Left cardiac atrium (tissue), 4 donors: ENCODE measurements at regions not wholly inside any gene's neighbourhood (a gene's known extent, or its start where the extent isn't known, plus 50 kb on each side); places are given as distances from the start of the nearest gene placed in this dataset.

ENCODE experiments used
- ATAC-seq, 2 donors: fragments of 200-7000 bp; cut with Tn5 transposase; one replicate each; pipeline ENCODE4 v1.9.1; 2020; ENCODE audit warnings: mild to moderate bottlenecking in 2 of 2, moderate library complexity in 2 of 2
- DNase-seq: peaks from one replicate; pipeline ENCODE4 v3.0.0-alpha.2; 2020
- intact Hi-C, 2 donors: fragments of 100-400 bp; cut with DNase I; formaldehyde crosslinking; loops; one replicate each; pipeline versions ENCODE4 v1.14.1 to v1.15.1; 2022 to 2023
- donor health status: DM: no; HTN: yes; CAD: no.
- donor health status: DM: no; HTN: yes; CAD: no; lungs with severe emphysema.
- donor health status: DM: yes; HTN: yes; CAD: no.
- donor health status: Dilated cardiomyopathy.

DNA sequence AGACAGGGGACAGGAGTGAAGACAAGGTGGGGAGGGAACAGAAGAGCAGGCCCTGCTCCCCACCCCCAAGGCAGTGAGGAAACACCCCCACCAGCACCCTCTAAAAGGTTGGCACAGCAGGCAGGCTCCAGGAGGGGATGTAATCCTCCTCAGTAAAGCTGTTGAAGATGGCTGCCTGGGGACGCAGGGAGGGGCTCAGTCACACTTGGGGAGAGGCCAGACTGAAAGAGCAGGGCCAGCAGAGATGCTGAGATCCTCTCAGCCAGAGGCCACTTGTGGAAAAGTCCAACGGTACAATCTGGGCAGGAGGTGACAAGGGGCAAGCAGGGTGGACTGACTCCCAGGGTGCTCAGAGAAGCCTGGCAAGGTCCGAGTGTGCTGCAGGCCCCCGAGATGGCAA lies 154.8 kb upstream of the ID2 start:
- intact Hi-C loops: no loop called here
- ATAC-seq (no peak), DNase-seq (no peak)

DNA sequence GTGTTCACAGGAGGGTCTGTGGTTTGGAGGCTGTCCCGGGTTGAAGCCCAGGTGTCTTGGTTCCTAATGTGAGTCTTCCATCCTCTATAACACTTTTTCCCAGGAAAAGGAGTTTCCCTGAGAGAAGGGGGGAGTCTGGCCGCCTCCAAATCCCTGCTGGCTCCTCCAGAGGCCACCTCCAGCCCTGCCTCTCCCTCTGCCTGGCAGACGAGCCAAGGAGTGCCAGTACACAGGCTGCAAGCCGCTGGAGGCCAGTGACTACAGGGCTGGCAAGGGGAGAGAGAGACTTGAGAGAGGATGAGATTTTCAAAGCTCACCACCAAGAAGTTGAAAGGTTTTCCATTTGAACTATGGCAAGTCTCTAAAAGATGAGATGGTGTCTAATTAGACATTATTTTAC lies 154.2 kb upstream of the ID2 start:
- DNase-seq: no peak
- intact Hi-C loops: no loop called here
- no peak for ATAC-seq

DNA sequence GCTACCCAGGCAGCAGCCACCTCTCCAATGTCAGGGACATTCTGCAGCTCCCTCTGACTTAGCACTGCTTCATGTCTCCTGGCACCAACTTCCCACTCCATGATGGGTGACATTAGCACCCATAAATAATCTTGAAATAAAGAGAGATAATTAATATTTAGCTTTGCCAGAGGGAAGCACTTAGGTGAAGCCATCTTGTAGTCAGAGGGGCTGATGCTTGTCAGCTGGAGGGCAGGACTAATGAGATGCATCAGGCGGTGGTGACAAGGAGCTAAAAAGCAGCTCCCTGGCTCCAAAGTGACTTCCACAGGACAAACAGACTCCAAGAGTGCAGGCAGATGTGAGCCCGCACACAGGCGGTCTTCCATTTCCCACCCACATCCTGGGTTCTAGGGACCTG lies 153.0 kb upstream of the ID2 start:
- DNase-seq (no peak), ATAC-seq (no peak)
- intact Hi-C loops: no loop called here

DNA sequence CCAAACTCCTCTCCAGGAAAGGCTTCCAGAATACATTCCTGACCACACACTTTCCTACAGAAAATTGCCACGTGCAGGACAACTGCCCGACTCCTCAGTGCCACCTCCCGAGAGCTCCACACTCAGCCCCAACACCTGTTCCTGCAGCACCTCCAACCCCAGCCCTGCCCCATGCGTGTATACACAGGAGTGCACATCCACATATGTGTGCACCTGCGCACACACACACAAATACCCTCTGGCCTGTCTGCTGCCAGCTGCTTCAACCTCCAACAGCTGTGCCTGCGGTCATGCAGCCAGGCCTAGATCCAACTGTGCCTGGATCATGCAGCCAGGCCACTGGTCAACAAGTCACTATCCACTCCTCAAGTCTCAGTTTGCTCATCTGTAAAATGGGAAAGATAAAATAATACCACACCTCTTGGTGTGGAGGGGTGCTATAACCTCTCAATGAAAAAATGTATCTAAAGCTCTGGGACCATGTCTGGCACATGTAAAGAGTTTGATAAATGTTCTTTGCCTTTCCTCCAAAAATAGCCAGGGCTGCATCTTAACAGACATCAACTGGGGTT lies 152.1 kb upstream of the ID2 start:
- ATAC-seq (no peak), DNase-seq (no peak)
- intact Hi-C loops: no loop called here

DNA sequence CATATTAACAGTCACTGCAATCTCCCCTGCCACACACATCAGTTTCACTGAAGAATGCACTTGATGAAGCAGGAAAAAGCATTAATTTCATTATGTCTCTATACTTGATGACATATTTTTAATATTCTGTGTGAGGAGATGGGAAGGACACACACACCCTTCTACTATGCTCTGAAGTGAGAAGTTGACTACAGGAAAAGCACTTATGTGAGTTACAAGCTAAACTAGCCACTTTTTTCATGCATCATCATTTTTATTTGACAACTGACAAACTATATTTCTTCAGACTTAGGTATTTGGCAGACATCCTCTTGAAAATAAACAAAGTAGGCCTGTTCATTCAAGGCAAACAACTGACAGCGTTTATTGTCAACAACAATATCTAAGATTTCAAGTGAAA lies 150.4 kb upstream of the ID2 start:
- ATAC-seq: no peak

DNA sequence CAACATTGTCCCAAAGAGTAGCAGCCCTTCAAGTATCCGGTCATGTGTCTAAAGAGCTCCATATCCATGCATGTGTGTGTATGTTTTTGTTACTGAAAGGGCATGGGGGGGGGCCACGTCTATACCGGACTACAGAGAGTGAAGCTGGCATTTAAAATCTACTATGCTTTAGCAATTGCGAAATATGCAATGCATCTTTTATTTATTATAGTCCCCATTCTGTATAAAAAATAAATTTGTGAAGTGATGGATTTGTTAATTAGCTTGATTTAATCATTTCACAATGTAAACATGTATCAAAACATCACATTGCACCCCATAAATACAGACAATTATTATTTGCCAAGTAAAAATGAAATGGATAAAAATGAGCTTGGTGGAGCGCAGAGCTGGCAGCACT lies 149.4 kb upstream of the ID2 start:
- DNase-seq: no peak
- intact Hi-C loops: no loop called here
- no peak for ATAC-seq

More for the DNA sequence above, 150.4 kb upstream of the ID2 start:
- DNase-seq: no peak
- intact Hi-C loops: no loop called here

DNA sequence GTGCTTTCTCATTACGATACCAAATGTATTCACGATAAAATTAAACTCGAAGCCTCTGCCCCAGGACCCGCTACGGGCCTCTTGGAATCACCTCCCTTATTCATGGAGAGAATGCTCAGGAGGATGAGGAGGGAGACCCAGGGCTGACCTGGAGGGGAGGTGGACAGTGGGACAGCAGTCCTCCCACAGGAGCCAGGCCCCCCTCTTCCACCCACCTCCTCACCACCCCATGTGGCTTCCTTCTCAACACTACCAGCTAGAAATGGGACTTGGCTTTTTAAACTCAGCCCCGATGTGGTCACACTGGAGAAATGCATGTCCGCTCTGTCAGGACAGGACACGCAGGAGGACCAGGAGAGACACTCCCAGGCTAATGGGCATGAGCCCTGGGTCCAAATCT lies 147.9 kb upstream of the ID2 start:
- intact Hi-C loops: no loop called here
- ATAC-seq (no peak), DNase-seq (no peak)

DNA sequence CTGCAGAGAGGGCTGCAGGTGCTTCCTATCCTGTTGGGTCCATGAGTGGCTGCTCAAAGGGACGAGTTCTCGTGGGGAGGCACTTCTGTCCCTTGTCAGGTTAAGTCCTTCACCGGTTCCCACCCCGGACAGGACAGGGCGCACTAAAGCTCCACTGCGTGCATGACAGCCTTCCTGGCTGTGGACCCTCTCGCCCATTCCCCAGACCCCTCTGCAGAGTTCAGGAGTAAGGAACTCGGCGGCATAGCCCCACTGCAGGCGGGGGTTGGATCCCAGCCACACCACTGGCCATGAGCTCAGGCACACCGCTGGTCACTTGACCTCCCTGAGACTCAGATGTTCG lies 147.5 kb upstream of the ID2 start:
- intact Hi-C loops: no loop called here
- DNase-seq (no peak), ATAC-seq (no peak)

DNA sequence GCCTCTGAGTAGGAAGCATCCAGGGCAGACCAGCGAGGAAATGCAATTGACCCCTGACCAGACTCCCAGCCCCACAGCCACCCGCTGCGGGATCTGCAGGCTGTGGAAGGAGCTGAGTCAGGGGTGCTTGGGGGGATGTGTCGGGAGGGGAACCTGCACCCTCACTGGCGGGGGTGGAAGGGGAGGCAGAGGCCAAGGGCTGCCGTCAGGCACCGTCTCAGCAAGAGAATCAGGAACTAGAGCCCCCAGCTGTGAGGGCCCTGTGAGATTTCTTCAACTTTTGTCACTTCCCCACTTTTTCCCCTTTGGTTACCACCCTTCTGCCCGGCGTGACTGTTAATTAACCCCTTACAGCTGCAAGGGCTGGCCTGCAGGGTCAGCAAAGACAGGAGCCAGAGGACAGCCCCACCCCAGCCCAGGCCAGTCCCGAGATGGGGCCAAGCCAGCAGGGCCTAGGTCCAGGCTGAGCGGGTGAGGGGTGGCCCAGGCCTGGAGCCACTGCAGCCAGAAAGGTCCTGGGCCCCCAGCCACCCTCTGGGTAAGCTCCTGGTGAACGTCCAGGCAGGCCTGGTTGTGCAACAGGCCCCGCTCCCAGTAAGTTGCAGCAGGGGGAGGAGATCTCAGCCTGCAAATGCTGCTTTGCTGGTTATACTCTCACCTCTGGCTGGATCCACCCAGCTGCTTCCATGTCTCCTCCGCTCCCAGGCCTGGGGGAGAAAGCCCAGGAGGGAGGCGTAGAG lies 147.0 kb upstream of the ID2 start:
- intact Hi-C loops: no loop called here
- DNase-seq: peak; percentile 76
- ATAC-seq: peak; percentile 75 to 85

DNA sequence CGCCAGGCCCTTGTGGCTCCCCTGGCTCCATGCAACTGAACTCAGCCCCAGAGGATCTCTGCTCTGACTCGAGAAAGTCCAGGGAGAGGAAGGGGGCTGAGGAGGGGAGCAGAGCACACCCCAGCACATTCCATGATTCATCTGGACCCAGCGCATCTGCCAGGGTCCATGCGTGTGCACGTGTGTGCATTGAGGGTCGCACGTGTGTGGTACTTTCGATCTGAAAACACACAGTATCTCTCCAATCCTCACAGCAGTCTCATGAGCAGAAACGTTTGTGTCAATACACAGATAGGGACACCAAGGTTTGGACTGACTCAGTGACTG lies 146.4 kb upstream of the ID2 start:
- no peak for DNase-seq
- no peak for ATAC-seq
- intact Hi-C loops: no loop called here

DNA sequence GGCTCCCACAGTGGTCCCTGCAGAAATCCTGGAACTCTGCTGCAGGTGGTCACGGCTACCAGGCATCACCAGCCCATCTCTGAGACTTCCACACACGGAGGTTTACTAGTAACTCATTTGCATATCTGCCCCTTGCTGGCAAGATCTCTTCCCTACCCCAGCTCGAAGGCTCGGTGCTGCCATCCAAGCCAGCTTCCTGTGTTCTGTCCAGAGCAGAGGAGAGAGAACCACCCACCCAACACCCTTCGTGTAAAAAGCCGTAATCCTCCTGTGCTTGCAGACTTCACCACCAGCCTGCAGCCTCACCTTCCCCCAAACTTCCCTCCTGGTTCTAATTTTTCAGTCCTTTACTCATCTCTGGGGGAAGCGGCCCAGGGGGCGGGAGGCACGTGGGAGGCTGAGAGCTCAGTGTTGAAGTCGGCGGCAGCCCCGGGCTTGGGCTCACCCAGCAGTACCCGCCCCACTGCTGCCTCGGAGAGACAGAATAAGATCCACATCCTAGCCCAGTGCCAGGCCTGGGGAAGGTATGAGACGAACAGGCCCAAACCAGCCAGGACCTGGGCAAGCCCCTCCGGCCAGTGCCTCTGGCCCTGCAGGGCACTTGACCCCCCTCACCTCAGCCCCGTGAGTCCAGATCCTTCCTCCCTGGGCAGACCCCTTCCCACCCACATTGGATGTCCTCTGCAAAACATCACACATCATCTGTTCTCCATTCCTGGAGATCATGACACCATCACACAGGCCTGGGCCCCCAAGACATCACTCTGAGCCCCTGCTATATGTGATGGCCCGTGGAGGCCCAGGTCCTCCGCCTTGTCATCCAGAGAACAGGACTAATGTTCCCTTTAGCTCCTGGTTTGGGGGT lies 145.8 kb upstream of the ID2 start:
- intact Hi-C loops: no loop called here

DNA sequence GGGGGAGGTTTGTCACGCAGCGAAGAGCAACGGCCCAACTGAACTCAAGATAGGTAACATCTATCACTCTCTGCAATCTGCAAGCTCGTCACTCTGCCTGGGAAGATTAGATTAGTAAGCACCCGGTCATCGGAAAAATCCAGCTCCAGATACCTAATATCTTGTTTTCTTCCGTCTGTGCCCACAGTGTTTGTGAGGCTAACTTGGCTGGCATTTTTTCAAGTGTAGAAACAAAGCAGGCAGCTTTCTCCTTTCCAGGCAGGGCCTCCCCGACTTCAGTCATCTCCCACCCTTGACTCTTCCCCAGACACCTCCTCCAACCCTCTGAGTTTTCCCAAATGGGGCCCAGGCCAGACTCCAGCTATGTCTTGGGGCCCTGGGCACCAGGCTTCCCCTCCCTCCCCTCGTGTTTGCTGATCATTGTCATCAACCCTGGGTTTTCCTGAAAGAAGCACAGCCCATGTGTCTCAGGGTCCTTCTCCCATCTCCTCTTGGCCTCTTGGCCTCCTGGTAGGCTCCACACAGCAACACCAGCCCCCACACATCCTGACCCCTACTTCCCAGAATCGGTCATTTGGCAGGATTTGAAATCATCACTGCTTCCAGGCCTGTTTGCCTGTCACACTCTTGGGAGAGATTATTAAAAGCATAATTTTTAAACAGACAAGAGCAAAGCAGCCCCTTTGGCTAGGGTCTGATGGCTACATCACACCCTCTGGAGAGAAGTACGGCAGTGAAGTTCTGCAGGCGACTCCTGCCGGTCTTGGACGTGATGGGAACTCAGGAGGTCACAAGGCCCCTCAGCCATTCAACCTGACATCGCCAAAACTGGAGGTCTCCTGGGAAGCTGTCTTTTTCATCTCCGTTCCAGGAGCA lies 144.9 kb upstream of the ID2 start:
- no peak for DNase-seq
- intact Hi-C loops: no loop called here

More for the DNA sequence above, 145.8 kb upstream of the ID2 start:
- peak; percentile 35 for DNase-seq
- peak in 1 of 2 donors; percentile 62 for ATAC-seq

DNA sequence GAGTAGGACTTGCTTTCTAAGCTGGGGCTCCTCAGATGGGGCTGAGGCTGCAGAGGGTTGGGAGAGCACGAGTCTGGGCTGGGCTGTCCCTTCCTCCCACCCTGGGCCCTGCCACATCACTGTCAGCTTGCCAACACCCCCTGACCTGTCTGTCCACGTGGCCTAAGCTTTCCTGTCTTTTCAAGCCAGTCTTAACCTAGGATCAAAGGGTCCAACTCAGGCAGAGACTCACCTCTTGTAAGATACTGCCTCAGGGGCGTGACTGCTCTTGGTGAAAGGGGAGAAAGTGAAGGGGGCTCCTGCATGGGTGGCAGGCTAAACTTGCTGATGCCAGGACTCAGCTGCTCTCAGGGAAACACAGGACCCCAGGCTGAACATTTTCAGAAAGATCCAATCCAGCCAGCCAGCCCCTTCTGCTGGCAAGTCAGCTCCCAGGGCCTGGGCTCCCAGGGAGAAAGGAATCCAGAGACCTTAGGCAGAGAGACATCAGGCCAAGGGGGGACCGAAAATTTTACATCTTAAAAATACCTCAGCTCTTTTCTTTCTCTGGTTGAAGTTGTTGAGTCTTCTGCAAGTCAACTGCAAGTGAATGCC lies 144.2 kb upstream of the ID2 start:
- intact Hi-C loops: no loop called here
- ATAC-seq (no peak), DNase-seq (no peak)

More for the DNA sequence above, 144.9 kb upstream of the ID2 start:
- no peak for ATAC-seq

DNA sequence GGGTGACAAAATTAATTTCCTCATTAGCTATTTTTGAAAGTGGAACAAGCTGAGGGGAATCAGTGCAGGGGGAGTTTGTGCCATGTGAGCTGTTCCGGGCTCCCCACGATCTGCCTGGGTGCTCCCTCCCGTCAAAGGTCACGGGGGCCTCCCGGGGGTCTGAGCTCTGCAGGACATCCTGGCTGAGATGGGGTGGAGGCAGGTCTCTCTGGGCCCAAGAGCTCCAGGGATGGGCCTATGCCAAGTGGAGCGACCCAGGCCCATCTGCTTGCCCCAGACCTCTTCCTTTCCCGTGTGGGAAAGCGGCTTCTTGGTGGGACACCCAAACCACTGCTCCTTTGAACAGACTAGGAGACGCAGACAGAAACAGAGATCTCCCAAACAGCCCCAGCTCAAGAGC lies 143.3 kb upstream of the ID2 start:
- ATAC-seq (no peak), DNase-seq (no peak)
- intact Hi-C loops: no loop called here

DNA sequence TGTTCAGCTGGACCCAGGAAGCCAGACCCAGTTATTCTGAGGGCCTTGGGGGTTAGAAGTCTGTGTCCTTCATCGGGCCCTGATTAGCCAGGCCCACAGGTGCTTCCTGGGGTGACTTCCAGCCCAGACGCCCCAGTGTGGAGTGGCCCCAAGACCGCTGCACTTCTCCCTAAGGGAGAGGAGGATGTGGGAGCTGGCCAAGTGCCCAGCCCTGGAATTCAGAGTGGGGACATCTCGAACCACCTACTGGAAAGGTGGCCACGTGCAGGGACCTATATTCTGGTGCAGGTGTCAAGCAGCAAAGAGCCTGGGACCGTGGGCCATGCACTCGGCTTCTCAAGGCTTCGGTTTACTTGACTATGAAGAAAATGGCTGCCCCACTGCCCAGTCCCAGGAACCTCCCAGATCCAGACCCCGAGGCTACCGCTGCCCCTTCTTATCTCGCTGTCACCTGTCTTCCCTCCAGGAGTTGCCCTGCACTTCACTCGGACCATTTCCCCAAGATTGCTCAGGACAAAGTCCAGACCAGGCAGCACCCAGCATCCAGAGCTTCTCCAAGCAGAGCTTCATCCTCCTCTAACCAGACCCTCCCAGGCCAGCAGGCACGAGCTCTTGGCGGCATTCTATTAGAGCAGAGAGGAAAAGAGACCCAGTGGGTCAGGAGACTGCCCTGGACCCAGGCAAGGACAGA lies 142.8 kb upstream of the ID2 start:
- no peak for ATAC-seq
- DNase-seq: no peak
- intact Hi-C loops: no loop called here

DNA sequence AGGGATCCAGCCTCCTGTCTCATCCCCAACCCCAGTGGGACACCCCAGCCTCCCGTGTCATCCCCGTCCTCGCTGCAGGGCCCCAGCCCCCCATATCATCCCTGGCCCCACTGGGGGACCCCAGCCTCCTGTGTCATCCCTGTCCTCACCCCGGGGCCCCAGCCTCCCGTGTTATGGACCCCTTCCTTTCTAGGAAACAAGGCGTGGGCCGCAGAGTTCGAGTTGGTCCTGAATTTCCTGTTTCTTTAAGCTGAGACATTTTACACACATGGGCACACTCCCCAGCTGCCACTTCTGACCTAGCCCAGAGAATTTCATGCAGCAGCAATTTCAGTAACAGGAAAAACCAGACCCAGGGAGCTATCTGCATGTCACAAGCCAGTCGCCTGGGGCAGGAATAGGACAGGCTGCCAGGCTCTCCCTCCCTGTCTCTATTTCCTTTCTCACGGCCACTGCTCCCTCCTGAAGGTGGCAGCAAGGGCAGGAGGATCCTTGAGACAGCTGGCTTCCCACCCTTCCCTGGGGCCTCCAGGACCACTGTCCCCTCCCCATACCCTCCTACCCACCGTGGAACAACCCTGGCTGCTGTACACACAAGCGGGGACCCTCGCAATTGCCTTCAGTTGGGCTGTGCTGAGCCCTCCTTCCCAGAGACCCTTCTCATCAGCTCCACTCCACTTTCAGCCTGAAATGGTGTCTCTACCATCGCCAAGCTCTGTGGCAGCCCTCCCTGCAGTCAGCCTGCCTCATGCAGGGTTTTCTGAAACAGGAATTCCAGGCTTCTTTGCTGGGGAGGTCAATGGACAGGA lies 141.9 kb upstream of the ID2 start:
- peak in 1 of 2 donors; percentile 32 for ATAC-seq
- intact Hi-C loops: no loop called here
- DNase-seq: peak; percentile 40

DNA sequence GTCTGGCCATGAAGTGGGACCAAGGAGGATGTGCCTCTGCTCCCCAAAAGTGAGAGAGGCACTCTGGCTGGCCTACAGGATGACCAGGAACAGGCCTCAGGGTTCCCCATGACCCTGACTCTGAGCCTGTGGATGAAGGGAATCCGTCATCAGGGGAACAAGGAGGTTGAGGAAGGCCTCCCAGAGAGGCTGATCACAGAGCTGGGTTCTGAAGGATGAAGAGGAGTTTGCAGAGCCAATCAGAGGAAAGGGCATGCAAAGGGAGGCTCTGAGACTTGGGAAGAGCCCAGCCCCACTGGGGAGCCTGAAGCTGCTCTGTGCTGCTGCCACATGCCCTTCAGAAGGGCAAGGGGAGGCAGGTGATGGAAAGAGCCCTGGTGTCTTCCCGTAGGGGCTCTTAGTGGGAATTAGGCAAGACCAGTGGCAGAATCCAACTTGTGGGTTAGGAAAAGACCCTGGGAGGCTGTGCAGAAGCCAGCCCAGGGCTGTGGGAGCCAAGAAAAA lies 141.3 kb upstream of the ID2 start:
- DNase-seq (no peak), ATAC-seq (no peak)
- intact Hi-C loops: no loop called here

DNA sequence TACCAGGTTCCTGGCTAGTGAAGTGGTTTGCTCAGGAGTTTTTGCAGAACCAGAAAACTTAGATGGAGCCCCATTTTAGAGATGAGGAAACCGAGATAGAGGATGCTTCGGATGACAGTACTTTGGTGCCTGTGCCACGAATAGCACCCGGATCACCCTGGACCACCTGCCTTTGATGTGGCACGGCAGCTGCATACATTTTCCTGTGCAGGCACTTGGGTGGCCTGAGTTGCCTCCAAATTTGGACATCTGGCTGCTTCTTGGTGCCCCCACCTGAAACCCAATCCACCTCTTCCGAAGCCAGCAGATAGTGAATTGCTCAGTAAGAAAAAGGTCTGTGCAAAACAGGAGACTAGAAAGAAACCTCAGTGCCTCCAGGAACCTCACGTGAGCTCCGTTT lies 140.6 kb upstream of the ID2 start:
- intact Hi-C loops: no loop called here
- DNase-seq (no peak), ATAC-seq (no peak)
